ENCODE measurements at regions not wholly inside any gene's neighbourhood (a gene's known extent, or its start where the extent isn't known, plus 50 kb on each side); places are given as distances from the start of the nearest gene placed in this dataset.

- DNase-seq (ENCODE audit: low read depth): no peak
- H3K4me3 ChIP-seq (ENCODE audit: low read depth, low read length): no peak overlapping the region
- TF ChIP-seq, protein P1, sequence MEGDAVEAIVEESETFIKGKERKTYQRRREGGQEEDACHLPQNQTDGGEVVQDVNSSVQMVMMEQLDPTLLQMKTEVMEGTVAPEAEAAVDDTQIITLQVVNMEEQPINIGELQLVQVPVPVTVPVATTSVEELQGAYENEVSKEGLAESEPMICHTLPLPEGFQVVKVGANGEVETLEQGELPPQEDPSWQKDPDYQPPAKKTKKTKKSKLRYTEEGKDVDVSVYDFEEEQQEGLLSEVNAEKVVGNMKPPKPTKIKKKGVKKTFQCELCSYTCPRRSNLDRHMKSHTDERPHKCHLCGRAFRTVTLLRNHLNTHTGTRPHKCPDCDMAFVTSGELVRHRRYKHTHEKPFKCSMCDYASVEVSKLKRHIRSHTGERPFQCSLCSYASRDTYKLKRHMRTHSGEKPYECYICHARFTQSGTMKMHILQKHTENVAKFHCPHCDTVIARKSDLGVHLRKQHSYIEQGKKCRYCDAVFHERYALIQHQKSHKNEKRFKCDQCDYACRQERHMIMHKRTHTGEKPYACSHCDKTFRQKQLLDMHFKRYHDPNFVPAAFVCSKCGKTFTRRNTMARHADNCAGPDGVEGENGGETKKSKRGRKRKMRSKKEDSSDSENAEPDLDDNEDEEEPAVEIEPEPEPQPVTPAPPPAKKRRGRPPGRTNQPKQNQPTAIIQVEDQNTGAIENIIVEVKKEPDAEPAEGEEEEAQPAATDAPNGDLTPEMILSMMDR (IDR thresholded peaks at IDR 0.05; ENCODE audit: insufficient read depth, low read depth, low read length, missing control alignments): no peak
These were observed 111.6 kb upstream of the ESRRB start for GRCh38 chr14:76264384-76264783.

- no peak overlapping the region for H3K4me3 ChIP-seq (ENCODE audit: low read depth, low read length)
- DNase-seq (ENCODE audit: low read depth): no peak
- TF ChIP-seq, protein P1 (IDR thresholded peaks at IDR 0.05; ENCODE audit: insufficient read depth, low read depth, low read length, missing control alignments): no peak
These were observed 108.5 kb upstream of the ESRRB start for GRCh38 chr14:76267322-76268046.

GRCh38 chr14:76268047-76268431 is 107.9 kb upstream of the ESRRB start:
- DNase-seq (ENCODE audit: low read depth): no peak
- no peak overlapping the region for H3K4me3 ChIP-seq (ENCODE audit: low read depth, low read length)
- TF ChIP-seq, protein P1 (IDR thresholded peaks at IDR 0.05; ENCODE audit: insufficient read depth, low read depth, low read length, missing control alignments): no peak

DNA sequence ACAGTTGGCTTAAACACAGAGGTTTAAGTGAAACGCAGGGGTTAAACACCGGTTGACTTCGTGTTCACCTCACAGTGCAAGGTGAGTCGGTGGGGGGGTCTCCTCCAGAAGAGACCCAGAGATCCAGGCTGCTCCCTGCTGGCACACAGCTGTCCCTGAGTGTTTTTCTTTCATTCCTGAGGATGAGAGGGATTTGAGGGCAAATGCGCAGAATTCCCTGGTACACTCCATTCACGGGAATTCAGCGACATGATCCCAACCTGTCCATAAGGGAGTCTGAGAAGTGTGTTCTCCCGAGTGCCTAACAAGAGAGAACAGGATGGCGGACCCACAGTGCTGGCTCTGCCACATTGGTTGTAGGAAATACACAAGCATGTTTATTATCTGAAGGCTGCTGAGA is 107.2 kb upstream of the ESRRB start:
- TF ChIP-seq, protein P1 (IDR thresholded peaks at IDR 0.05; ENCODE audit: insufficient read depth, low read depth, low read length, missing control alignments): no peak
- DNase-seq (ENCODE audit: low read depth): no peak
- no peak overlapping the region for H3K4me3 ChIP-seq (ENCODE audit: low read depth, low read length)

GRCh38 chr14:76271041-76271755 is 104.7 kb upstream of the ESRRB start:
- no peak for DNase-seq (ENCODE audit: low read depth)
- no peak overlapping the region for H3K4me3 ChIP-seq (ENCODE audit: low read depth, low read length)
- TF ChIP-seq, protein P1 (IDR thresholded peaks at IDR 0.05; ENCODE audit: insufficient read depth, low read depth, low read length, missing control alignments): no peak

GRCh38 chr14:76272349-76272748 is 103.6 kb upstream of the ESRRB start:
- no peak for DNase-seq (ENCODE audit: low read depth)
- TF ChIP-seq, protein P1 (IDR thresholded peaks at IDR 0.05; ENCODE audit: insufficient read depth, low read depth, low read length, missing control alignments): no peak

More at GRCh38 chr14:76272349-76272748, 103.6 kb upstream of the ESRRB start:
- no peak overlapping the region for H3K4me3 ChIP-seq (ENCODE audit: low read depth, low read length)
